HG03565 (cell line): ENCODE measurements at regions not wholly inside any gene's neighbourhood (a gene's known extent, or its start where the extent isn't known, plus 50 kb on each side); places are given as distances from the start of the nearest gene placed in this dataset.

Experiments used
- ATAC-seq: cut with Tn5 transposase; IDR thresholded peaks from one replicate; pipeline ENCODE4 v1.9.1; 2021; ENCODE audit warnings: mild to moderate bottlenecking, moderate library complexity; ENCODE audit not compliant: unreplicated experiment

DNA sequence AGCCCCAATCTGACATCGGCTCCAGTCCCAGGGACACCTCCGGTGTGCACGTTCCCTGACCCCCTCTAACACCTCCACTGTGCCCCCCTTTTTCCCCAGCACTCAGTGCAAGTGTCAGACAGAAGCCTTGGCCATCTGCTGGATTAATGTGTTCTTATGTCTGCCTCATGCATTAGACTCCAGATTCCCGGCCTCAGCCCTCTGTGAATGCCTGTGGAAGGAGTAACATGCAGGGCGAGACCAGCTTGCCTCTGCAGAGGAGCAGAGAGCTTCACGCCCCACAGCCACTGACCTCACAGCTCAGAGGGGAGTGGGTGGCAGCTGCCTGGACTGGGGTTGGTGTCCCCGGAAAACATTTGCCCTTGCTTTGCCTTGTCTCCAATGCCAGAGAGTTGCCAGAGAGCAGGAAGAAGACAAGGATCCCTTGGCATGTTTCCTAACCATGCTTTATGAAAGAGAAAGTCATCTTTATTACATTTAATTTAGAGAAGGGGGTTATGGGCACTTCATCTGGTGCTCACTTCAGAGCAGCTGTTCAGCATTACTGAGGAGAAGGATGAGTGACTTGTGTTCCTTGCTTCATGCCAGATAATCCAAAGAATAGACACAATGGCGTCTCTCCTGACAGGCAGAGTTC lies 91.6 kb upstream of the CXCL12 start:
- no peak for ATAC-seq

DNA sequence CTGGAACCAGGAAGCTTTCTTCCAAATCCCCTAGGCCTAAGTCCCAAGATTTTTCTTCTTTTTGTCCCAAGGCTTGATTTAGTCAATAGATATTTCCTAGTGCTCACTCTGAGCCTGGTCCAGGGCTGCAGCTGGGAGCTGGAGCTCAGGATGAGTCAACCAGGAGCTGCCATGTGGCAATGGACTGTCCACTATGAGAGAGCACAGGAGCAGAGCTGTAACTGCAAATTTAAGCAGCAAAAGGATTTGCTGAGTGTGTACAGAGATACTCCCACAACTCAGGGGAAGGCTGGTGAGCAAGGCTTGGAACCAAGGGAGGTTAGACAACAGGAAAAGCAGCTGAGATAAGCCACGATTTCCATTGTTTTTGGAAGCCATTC lies 92.1 kb upstream of the CXCL12 start:
- no peak for ATAC-seq

DNA sequence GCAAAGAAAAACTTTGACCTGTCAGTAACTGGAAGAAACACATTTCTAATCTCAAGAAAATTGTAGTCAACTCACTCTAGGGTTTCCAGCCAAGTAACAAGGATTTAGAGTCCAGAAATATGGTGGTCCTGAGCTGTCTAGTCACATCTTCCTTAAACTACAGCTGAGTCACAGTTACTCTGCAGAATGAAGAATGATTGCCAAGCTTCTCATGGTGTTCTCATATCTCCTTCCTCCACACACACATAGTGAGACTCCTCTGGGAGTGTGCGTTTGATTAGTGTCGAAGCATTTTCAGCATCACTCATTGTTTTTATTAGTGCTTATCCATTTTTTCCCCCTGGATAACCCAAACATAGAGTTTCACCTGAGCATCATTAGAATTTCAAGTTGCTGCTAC lies 93.1 kb upstream of the CXCL12 start:
- ATAC-seq = no peak

DNA sequence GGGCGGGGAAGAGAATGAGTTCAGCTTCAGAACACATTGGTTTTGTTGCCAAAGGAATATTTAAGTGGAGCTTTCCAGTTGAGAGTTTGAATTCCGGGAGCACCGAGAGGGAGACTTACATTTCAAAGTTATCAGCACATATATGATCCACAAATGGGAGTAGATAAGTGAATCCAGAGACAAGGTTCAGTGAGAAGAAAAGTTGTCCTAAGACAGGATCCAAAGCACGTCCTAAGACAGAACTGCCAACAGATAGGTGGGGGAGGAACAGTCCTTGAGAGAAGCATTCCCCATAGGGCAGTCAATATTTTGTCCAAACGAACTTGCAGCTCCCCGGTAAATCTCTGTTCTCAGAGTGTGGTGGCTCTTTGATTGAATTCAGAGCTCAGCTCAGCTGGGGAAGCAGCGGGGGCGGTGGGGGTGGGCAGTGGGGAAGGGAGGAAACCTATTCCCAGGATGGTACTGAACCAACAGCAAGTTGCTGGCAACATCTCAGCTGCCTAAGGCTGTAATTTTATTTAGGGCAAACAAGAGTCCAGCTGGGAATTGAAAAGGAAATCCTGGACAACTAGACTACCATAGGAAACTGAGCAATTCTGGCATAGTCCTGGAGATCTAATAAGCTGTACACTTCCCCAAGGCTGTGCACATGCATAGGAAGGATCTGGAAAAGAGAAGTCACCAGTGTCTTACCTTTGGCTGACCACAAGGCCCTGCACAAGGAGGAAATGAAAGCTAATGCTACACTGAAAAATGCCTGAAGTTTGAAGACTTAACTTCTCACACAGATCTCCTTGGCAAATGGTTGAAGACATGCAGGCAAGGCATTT lies 94.2 kb upstream of the CXCL12 start:
- no peak for ATAC-seq

DNA sequence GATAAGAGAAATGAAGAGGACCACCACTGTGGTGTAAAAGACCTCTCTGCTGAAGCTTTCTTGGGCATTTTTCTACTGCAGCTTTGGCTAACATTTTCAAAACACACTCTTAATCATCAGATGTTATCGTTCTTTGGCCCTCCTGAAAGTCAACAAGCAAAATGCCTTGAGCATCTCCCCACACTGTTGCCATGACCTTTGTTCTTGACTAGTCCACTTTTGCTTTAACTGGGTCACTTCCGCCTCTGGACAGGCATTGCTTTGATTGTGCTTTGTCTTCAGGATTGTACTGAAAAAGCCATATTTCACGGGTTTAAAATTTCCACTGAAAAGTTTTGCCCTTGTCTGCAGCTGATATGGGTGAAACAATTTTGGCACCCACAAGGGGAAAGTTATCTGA lies 107.8 kb upstream of the CXCL12 start:
- ATAC-seq = no peak

DNA sequence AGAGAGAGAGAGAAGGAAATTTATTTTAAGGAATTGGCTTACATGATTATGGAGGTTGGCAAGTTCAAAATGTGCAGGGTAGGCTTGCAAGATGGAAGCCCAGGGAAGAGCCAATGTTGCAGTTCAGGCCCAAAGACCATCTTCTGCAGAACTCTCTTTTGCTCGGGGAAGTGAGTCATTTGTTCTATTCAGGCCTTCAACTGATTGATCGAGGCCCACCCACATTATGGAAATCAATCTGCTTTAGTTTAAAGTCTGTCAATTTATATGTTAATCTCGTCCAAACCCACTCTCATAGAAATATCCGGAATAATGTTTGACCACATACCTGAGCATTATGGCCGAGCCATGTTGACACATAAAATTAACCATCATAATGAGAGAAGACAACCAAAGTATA lies 113.3 kb upstream of the CXCL12 start:
- no peak for ATAC-seq

DNA sequence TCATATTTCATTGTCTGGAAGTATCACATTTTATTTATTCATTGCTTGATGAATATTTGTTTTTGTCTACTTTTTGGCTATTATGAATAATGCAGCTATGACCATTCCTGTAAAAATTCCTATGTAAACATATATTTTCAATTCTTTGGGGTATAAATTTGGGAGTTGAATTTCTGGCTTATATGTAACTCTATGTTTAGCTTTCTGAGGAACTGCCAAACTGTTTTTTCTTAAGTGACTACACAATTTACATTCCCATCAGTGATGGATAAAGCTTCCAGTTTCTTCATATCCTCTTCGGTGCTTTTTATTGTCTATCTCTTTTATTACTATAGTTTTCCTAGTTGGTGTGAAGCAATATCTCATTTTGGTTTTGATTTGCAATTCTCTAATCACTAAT lies 115.6 kb upstream of the CXCL12 start:
- no peak for ATAC-seq

DNA sequence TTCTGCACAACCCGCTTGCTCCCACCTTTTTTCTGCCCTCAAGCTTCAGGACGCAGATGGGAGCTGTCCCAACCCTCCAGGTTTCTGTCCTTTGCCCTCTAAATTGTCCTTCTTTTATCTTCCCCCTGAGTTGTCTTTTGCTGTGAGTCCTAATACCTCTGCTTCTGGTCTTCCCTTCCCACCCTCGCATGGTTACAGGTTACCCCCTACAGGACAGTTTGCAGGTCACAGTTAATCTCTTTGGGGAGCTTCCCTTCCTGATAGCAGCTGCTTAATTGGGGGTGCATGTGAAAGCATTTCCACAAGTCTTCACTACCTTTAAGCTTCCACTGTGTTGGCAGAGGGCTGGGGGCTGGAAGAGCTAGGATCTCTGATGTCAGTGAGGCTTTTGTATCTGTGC lies 121.5 kb upstream of the CXCL12 start:
- no peak for ATAC-seq

DNA sequence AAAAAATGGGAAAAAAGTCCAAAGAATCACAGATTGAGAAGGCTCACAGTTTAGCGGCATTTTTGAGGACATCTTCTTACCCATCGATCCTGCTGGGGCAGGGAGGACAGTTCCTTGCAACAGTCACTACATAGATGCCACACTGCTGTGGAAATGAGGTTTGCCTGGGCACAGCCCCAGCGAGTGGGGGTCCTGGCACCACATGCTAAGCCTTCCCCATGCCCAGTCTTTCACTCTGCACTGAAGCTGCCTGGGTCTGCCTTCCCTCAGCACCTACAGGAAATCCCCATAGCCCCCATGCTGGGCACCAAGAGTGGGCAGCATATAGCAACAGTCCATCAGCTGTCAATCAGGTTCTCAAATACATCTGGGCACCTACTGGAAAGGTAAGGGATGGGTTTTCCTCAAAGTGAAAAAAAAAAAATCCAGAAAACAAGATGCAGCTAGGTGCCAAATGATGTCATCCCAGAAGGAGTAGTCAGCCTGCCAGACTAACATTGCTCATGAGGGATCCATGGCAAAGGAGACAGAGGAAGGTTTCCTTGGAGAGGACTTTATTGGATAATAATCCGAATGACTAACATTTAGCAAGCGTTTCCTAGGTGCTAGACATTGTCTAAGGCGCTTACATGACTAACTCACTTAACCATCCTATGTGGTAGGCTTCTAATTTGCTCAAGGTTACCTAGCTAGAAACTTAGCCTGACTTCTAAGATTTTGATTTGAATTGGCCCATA lies 125.7 kb upstream of the CXCL12 start:
- ATAC-seq = no peak

DNA sequence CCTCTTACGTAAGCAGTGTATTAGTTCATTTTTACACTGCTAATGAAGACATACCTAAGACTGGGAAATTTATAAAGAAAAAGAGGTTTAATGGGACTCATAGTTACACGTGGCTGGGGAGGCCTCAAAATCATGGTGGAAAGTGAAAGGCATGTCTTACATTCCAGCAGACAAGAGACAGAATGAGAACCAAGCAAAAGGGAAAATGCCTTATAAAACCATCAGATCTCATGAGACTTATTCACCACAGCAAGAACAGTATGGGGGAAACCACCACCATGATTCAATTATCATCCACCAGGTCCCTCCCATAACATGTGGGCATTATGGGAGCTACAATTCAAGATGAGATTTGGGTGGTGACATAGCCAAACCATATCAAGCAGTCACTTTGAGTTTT lies 126.3 kb upstream of the CXCL12 start:
- ATAC-seq = no peak

DNA sequence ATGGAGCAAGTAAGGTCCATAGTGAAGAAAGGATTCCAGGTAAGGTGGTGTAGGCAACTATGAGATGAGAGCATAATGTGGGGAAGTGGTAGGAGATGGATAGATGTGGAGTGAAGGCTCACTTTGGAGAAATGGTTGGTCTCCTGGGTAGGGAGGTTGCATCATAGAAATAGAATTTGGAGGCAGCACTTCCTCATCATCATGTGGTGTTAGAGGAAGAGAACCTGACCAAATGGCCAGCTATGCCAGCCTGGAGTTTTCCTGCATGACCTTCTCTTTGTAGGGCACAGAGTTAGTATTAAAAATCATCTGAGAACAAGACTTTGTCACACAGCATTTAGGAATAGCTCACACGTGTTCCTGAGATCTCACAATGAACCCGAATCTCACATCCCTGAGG lies 126.7 kb upstream of the CXCL12 start:
- no peak for ATAC-seq

DNA sequence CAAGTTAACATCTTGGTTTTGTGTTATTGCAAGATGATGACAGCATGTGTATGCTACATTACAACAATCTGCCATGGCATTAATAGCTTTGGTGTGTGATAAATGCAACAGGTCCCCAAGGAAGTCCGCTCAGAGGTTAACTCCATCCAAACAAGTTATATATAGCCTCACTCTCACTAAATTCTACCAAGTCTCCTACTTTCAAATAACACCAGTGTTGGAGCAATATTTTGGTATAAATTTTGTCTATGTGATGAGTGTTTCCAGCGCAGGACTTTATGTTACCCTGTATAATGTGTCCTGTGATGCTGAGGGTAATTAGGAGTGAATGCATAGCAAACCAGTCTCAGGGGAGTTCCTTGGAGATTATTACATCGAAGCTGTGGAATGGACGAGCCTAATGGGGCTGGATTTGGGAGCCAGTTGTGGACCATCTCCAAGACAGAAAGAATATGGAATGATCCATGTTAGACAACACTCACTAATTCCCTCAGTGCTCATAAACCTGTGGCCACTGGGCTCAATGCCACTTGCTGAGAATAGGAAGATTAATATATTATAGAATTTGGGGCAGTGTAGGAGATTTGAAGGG lies 127.6 kb upstream of the CXCL12 start:
- no peak for ATAC-seq

DNA sequence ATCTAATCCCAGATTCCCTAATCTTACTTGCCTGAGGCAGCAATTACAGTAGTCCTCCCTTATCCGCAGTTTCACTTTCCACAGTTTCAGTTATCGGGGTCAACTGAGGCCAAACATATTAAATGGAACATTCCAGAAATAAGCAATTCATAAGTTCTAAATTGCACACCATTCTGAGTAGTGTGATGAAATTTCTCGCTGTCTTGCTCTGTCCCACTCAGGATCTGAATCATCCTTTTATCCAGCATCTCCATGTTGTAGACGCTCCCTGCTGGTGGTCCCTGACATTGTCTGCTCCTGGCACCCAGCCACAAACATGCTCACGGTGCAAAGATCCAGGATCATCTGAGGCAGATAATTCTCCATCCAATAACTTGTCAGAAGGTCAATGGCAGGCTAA lies 128.7 kb upstream of the CXCL12 start:
- no peak for ATAC-seq

DNA sequence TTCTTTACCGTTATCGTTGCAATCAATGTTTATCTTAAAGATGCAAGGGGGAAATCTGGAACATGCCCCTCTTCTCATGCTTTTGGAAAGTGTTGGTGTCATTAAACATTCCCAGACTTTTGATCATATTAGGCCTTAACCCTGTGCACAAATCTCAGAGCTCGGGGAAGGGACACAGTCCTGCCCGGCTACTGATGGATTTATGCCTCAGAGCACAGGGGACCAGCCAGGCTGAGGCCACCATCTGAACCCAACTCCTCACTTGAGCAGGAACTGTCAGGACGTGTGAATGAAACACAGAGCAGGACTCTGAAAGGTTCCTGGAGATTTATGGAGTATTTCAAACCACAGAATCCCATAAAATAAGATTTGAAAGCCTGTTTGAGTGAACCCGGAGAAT lies 132.0 kb upstream of the CXCL12 start:
- no peak for ATAC-seq

DNA sequence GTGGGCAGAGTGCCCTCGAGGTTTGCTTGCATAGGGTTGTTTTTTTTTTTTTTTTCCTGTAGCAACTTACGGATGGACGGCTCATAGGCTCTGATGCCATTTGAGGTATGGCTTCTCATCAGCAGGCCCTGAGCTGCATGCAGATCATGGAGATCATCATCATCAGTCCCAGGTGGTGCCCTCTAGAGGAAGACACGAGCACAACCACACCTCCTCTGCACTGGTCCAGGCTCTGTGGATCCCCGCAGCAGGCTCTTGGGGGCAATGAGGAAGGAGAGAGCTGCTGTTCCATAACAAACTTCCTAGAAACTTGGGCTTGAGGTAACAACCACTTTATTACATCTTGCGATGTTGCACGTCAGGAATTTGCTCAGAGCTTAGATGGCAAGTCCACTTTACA lies 132.7 kb upstream of the CXCL12 start:
- no peak for ATAC-seq

DNA sequence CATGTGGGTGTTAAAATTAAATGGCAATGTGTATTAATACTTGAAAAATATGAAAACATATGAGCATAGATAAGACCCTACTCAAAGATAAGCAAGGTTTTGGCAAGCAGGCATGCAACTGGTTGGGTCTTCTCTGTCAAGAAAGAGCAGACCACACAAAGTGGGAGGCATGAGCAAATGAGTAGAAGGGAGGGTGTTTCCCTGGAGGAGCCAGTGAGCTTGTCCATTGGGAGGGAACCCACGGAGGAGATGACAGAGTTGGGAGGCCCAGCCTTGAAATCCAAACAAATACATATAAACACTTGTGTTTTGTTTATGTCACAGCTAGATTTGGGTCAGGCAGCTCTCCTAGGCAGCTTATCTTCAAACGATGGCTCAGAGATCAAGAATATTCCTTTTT lies 134.5 kb upstream of the CXCL12 start:
- no peak for ATAC-seq

DNA sequence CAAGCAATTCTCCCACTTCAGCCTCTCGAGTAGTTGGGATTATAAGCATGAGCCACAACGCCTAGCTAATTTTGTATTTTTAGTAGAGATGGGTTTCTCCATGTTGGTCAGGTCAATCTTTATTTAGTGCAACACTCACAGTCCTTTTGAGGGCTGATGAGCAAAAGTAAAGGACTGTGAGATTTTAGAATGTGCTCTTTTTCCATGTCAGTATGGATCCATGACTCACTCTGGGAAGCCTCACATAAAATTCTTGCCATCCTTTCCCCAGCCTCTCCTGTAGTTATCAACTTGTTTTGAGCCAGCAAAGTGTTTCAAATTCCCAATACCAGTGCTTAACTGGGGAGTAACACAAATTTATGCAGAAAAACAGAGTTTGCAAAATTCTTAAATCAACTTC lies 135.8 kb upstream of the CXCL12 start:
- no peak for ATAC-seq

DNA sequence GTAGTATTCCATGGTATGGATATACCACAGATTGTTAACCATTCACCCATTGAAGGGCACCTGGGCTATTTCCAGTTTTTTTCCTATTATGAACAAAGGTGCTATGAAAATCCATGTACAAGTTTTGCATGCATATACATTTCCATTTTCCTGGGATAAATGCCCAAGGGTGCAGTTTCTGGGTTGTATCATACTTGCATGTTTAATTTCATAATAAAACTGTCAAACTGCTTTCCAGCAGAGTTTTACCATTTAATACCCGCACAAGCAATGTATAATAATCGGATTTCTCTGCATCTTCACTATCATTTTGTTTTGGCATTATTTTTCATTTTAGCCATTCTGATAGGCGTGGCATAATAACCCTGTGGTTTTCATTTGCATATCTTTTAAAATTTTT lies 154.3 kb upstream of the CXCL12 start:
- no peak for ATAC-seq

DNA sequence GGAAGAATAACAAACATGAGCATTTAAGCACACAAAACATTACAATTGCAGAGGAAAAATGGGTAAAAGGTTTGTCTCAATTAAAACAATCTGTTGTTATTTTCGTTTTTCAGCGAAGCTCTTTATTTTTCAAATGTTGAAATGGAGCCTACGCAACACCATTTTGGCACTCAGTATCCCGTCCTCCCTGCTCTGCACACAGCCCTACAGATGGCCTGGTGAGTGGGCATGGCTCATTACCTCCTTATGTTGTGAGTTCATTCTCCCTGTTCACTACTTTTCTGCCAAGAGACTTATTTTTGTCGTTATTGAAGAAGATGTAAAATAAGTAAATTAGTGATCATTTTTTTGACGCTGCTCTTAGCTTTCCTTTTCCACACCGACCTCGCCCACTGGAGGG lies 167.8 kb upstream of the CXCL12 start:
- ATAC-seq = no peak

DNA sequence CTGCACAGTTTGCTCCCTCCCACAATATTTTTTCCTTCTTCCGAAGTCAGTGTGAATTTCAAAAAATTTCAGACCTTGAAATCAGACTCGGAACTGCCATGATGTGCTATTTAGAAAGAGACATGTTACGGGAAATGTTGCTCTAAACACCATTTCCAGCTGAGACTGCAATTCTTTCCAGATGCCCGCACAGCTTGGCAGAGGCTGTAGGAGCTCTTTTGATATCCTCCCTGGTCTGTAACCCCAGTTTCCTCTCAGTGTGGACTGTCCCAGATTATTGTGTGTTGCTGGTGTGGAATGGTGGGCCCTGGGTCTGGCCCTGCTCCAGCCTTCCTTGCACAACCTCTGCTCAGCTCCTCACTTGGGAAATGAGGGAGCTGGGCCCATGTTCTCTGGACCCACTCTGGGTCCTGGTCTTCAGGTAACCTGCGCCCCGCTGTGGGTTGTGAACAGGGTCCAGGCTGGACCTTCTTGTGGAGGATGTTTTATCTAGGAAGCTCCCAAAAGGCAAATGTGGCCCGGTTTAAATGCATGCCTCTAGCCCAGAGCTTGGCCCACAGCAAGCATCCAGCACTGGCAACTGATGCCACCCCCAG lies 172.8 kb upstream of the CXCL12 start:
- no peak for ATAC-seq

DNA sequence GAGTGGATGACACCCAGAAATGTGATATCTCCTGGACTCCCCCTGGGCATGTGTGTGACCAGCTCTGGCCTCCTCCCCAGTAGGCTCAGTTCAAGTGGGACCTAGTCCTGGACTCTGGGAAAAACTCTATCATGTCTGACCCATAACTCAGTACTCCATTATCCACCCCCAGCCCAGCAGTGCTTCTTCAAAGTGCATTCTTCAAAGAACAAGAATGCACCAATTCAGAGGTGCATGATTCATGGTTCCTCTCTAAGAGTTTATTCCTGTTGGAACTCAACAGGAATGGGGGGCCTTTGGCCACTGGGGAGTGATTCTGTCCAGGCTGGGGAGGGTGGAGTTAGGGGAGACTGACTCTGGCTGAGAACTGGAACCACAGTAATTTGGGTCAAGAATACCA lies 173.6 kb upstream of the CXCL12 start:
- no peak for ATAC-seq
